HepG2 (cell line): ENCODE measurements at regions not wholly inside any gene's neighbourhood (a gene's known extent, or its start where the extent isn't known, plus 50 kb on each side); places are given as distances from the start of the nearest gene placed in this dataset.

Source experiments
- ARHGAP35 ChIP-seq: sonication (generic); formaldehyde crosslinking; IDR thresholded peaks from 2 replicates; pipeline ENCODE4 v1.9.0; 2022; ENCODE audit warnings: mild to moderate bottlenecking, inconsistent platforms, moderate library complexity, missing genetic modification reagents, borderline replicate concordance
- CC2D1A ChIP-seq: sonication (generic); formaldehyde crosslinking; IDR thresholded peaks from 2 replicates; pipeline ENCODE4 v1.8.1; 2023; ENCODE audit warnings: mild to moderate bottlenecking, missing genetic modification reagents
- CERS6 ChIP-seq: sonication (generic); formaldehyde crosslinking; IDR thresholded peaks from 2 replicates; pipeline ENCODE4 v1.5.0; 2020; ENCODE audit warnings: missing genetic modification reagents
- ESRRA ChIP-seq: sonication (generic); formaldehyde crosslinking; IDR thresholded peaks from 2 replicates; pipeline ENCODE4 v1.5.1; 2020; ENCODE audit warnings: mild to moderate bottlenecking, low read depth, missing genetic modification reagents
- HNRNPK ChIP-seq: fragments of 200-400 bp; formaldehyde crosslinking; IDR thresholded peaks from 2 replicates; pipeline ENCODE4 v1.6.1; 2018; ENCODE audit warnings: low read length, low read depth, moderate library complexity, mild to moderate bottlenecking; ENCODE audit not compliant: poor library complexity, severe bottlenecking
- JDP2 ChIP-seq: sonication (generic); formaldehyde crosslinking; IDR thresholded peaks from 2 replicates; pipeline ENCODE4 v1.8.1; 2022; ENCODE audit warnings: missing genetic modification reagents, borderline replicate concordance
- KDM3A ChIP-seq: IDR thresholded peaks from 2 replicates; pipeline ENCODE4 v1.6.1; 2018; ENCODE audit warnings: low read depth, missing compliant biosample characterization
- MIXL1 ChIP-seq: IDR thresholded peaks from 2 replicates; pipeline ENCODE4 v1.6.1; 2016
- RBAK ChIP-seq: sonication (generic); formaldehyde crosslinking; IDR thresholded peaks from 2 replicates; pipeline ENCODE4 v1.5.1; 2020; ENCODE audit warnings: mild to moderate bottlenecking, missing genetic modification reagents
- SIX1 ChIP-seq: sonication (generic); formaldehyde crosslinking; IDR thresholded peaks from 2 replicates; pipeline ENCODE4 v1.4.0; 2020; ENCODE audit warnings: missing genetic modification reagents, borderline replicate concordance
- TCF12 ChIP-seq, 2 experiments: fragments of 450-650 bp in 1 of 2; sonication (generic) in 1 of 2; formaldehyde crosslinking in 1 of 2; IDR thresholded peaks; 2 replicates each; pipeline versions ENCODE4 v1.6.1 to v1.8.0; 2017 to 2022; ENCODE audit warnings: antibody characterized with exemption in 1 of 2, mild to moderate bottlenecking in 1 of 2, missing genetic modification reagents in 1 of 2, moderate library complexity in 1 of 2
- TSC22D2 ChIP-seq: sonication (generic); formaldehyde crosslinking; IDR thresholded peaks from 2 replicates; pipeline ENCODE4 v1.5.1; 2020; ENCODE audit warnings: missing genetic modification reagents, mild to moderate bottlenecking, borderline replicate concordance
- ZBTB38 ChIP-seq: sonication (generic); formaldehyde crosslinking; IDR thresholded peaks from 2 replicates; pipeline ENCODE4 v1.5.1; 2020; ENCODE audit warnings: mild to moderate bottlenecking, missing genetic modification reagents
- ZBTB39 ChIP-seq: sonication (generic); formaldehyde crosslinking; IDR thresholded peaks from 2 replicates; pipeline ENCODE4 v1.5.0; 2020; ENCODE audit warnings: missing genetic modification reagents
- ZNF296 ChIP-seq: sonication (generic); formaldehyde crosslinking; conservative IDR thresholded peaks from 2 replicates; pipeline ENCODE4 v1.5.0; 2020; ENCODE audit warnings: mild to moderate bottlenecking, missing genetic modification reagents
- ZNF34 ChIP-seq: sonication (generic); formaldehyde crosslinking; IDR thresholded peaks from 2 replicates; pipeline ENCODE4 v1.4.0; 2020; ENCODE audit warnings: mild to moderate bottlenecking, missing genetic modification reagents, borderline replicate concordance
- ZNF451 ChIP-seq: sonication (generic); formaldehyde crosslinking; IDR thresholded peaks from 2 replicates; pipeline ENCODE4 v1.5.0; 2020; ENCODE audit warnings: mild to moderate bottlenecking, missing genetic modification reagents
- ZNF556 ChIP-seq: sonication (generic); formaldehyde crosslinking; IDR thresholded peaks from 2 replicates; pipeline ENCODE4 v1.4.0; 2020; ENCODE audit warnings: mild to moderate bottlenecking, missing genetic modification reagents, borderline replicate concordance
- ZNF724P ChIP-seq: sonication (generic); formaldehyde crosslinking; IDR thresholded peaks from 2 replicates; pipeline ENCODE4 v1.8.0; 2022; ENCODE audit warnings: missing genetic modification reagents, borderline replicate concordance
- TF ChIP-seq, protein P1 (sequence below): sonication (generic); formaldehyde crosslinking; IDR thresholded peaks from 2 replicates; pipeline ENCODE4 v1.8.0; 2022; ENCODE audit warnings: missing genetic modification reagents, mild to moderate bottlenecking, inconsistent platforms, borderline replicate concordance
- TF ChIP-seq, protein P2 (sequence below): sonication (generic); formaldehyde crosslinking; IDR thresholded peaks from 2 replicates; pipeline ENCODE4 v1.4.0; 2020; ENCODE audit warnings: missing genetic modification reagents, borderline replicate concordance

DNA sequence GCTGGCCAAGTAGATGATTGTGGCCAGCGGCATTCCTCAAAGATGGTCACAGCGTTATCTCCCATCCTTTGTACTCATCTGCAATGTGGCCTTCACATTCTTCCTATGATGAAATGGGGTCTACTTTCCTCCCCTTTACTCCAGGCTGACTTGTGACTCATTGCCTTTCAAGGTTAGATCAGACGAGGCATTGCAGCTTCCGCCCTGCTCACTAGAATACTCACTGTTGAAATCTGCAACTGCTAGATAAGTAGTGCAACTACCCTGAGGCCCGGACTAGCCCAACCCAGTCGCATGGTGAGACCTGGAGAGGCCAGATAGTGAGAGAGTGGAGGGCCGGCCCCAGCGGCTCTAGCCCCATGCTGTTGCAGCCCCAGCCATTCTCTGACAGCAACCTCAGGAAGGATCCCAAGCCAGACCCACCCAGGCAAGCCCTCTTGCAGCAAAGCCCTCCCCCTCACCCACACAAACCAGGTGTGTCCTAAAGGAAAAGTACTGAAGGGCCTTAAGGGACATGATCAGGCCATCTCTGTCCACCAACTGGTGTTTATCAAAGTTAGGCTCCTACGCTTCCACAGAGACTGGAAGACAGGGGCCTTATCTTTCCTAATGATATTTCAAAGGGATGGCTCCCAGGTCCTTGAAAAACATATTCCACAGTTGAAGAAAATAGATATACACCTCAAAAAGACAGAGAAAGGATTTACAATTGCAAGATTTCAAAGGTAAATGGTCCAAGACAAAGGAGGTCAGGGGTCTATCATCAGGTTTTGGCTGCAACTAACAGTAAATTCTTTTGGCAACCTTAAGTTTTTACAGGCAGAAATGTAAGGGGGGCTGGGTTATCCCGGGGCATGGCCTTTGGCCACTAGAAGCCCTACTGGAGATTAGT, 107.2 kb upstream of the TRIM24 start (continued):
- TF ChIP-seq CERS6 (CRISPR knock-in tag) (no peak), KDM3A (CRISPR knock-in tag) (peak; percentile 85), ZBTB39 (CRISPR knock-in tag) (peak; percentile 96), ZNF556 (CRISPR knock-in tag) (no peak), ESRRA (CRISPR knock-in tag) (peak; percentile 77; the same call in 1 of the 2 replicates), RBAK (CRISPR knock-in tag) (peak; percentile 83; the same call in 1 of the 2 replicates), MIXL1 (CRISPR knock-in tag) (peak; percentile 95), HNRNPK (no peak), JDP2 (CRISPR knock-in tag) (no peak; the same call in 1 of the 2 replicates), TSC22D2 (no peak), ZNF724P (0 out of 2 replicates have a peak, but pooled peaks have one; percentile 45), ZNF34 (CRISPR knock-in tag) (no peak), CC2D1A (CRISPR knock-in tag) (no peak), ZNF296 (CRISPR knock-in tag) (no peak), TCF12 (IDR thresholded peaks at IDR 0.05) (no peak), TCF12 (CRISPR knock-in tag; IDR thresholded peaks at IDR 0.05) (peak; percentile 69; the same call in 1 of the 2 replicates), ARHGAP35 (CRISPR knock-in tag) (no peak), ZBTB38 (no peak; the same call in 1 of the 2 replicates), ZNF451 (peak; percentile 64; the same call in 1 of the 2 replicates), SIX1 (peak; percentile 84)
- TF ChIP-seq, protein P1, sequence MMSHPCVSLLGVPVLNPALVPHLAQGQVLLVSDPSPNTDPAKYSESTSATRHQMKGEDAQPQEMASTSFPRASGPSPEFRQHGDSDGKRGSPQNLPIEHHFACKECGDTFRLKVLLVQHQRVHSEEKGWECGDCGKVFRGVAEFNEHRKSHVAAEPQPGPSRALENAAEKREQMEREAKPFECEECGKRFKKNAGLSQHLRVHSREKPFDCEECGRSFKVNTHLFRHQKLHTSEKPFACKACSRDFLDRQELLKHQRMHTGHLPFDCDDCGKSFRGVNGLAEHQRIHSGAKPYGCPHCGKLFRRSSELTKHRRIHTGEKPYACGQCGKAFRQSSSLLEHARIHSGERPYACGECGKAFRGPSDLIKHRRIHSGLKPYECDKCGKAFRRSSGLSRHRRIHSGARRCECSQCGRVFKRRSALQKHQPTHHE (CRISPR knock-in tag): peak; percentile 88; the same call in 1 of the 2 replicates
- TF ChIP-seq, protein P2, sequence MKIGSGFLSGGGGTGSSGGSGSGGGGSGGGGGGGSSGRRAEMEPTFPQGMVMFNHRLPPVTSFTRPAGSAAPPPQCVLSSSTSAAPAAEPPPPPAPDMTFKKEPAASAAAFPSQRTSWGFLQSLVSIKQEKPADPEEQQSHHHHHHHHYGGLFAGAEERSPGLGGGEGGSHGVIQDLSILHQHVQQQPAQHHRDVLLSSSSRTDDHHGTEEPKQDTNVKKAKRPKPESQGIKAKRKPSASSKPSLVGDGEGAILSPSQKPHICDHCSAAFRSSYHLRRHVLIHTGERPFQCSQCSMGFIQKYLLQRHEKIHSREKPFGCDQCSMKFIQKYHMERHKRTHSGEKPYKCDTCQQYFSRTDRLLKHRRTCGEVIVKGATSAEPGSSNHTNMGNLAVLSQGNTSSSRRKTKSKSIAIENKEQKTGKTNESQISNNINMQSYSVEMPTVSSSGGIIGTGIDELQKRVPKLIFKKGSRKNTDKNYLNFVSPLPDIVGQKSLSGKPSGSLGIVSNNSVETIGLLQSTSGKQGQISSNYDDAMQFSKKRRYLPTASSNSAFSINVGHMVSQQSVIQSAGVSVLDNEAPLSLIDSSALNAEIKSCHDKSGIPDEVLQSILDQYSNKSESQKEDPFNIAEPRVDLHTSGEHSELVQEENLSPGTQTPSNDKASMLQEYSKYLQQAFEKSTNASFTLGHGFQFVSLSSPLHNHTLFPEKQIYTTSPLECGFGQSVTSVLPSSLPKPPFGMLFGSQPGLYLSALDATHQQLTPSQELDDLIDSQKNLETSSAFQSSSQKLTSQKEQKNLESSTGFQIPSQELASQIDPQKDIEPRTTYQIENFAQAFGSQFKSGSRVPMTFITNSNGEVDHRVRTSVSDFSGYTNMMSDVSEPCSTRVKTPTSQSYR: peak; percentile 61; the same call in 1 of the 2 replicates
